M059J (cell line): ENCODE measurements at regions not wholly inside any gene's neighbourhood (a gene's known extent, or its start where the extent isn't known, plus 50 kb on each side); places are given as distances from the start of the nearest gene placed in this dataset.

ENCODE experiments used
- DNase-seq: peaks from one replicate; pipeline ENCODE4 v3.0.0-alpha.2; 2012; ENCODE audit warnings: low read depth

DNA sequence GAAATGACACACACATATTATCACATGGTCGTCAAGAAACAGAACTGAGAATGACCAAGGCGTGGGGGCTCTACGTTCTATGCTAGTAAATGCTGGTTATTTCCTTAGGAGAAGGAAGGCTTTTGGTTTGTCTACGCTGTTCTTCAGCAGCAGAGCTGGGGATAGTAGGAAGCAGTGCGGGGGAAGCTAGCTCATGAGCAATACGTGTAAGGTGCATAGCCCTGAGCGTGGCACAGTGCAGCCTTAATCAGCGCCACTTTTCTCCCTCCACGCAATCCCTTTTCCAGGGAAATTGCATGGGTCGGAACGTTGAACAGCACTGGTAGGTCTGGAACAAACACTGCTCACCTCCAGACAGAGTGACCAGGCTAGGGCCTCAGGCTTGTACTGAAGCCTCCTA is 199.6 kb upstream of the FBXO11 start:
- no peak for DNase-seq

DNA sequence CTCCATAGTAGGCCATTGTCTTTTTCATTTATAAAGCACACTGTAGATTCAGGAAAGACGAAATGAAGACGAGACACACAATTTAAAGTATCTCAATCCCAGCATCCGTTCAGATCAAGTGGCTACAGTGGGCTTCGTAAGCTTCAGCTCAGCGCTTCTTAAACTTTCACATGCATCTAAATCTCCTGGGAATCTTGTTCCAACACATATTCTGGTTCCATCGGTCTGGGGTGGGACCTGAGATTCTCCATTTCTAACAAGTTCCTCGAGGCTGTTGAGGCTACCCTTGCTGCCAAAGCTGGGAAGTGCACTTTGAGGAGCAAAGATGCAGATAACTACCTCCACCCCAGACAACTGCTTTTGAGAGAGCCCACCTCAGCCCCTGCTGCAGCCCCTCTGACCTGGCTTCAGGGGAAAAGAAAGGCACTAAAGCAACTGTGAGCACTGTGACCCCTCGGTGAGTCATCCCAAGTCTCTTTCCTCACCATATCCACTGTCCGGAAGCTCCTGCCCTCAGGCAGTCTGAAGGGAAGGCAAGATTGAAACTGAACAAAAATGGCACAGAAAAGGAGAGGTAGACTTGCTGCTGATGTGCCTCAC is 201.1 kb upstream of the FBXO11 start:
- peak; percentile 97 for DNase-seq

DNA sequence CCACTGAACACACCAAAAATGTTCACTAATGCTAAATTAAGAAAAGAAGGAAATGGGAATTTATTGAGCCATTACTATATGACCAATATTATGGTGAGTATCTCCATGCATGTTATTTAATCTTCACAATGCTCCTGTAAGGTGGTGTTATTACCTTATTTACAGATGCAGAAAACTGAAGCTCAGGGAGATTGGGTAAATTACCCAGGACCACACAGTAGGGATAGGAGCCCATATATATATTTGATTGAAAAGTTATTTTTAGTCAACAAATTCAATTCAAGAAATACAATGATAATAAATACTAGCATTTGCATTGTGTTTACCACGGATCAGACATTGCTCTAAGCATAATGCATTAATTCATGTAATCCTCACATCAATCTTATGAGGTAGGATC is 202.2 kb upstream of the FBXO11 start:
- DNase-seq, result no peak

DNA sequence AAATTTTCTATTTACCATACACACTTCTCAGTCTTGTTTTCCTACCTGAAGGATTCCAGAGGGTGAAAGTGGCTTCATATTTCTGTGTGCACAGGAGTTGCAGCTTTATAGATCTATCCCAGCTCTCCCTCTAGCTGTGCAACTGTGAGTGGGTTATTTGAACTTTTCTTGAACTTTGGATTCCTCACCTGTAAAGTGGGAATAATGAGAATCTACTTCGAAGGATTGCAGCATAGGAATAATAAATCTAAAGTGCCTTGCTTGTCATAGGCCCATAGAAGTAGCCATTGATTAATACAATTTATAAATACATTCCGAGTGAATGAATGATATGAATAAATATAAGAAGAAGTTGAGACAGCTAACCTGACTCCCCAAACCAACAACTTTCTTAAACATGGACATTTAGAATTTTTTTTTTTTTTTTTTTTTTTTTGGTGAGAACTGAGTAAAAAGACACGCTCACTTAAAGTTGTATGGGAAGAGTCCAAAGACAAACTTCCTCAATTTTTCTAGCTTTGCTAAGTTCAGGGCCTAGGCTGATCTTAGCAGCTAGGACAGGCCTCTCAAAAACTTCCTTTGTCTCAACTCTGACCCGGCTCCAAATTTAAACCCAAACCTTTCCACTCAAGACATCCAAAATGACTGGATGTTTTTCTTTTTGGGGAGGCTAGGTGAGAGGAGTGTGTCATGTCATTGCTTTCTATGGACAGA is 203.3 kb upstream of the FBXO11 start:
- no peak for DNase-seq

DNA sequence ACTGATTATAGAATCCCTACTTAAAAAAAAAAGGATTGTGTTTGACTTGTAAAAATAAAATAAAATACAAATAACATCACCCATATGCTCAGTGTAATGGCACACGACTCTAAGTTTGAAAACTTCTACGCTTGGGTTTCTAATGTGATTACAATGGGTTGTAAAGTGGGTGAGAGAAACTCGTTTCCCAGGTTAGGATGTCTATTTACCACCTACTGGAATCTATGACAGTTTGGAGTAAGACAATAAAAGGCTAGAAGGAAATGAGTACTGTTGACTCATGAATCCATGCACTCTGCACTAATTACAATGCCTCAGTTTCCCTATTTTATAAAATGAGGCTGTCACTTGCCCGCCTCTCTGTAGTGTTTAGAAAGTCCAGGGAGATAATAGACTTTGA is 204.0 kb upstream of the FOXN2 start:
- DNase-seq, result no peak

DNA sequence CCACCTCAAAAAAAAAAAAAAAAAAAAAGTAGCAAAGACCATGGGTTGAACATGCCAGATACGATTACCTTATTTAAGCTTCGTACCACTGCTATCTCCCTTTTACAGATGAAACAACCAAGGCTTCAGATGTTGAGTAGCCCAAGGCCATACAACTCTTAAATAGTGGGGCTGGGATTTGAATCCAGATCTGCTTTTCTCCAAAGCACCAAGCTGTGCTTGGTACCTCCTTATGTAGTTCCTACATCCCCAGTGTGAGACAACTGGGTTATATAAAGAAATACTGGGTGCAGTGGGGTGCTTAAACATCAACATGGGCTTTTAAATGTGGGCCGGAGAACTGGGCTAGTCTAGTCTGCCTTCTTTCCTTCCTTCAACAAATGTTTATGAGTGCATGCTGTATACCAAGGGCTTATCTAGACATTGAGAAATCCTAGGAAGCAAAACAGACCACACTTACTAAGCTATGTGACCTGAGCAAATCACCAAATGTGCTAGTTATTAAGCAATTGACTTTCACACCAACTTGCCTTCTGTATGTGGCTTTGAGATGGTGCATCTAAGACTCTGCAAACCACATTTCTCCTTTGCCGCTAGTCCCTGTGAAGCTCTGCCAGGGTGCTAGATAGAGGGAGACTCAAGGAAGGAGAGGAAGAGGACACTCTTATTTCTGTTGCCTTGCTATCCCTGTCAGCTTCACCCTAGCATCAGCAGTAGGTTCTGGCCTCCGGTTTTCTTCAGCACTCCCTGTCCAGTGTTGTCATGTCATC is 201.4 kb upstream of the FOXN2 start:
- DNase-seq, result no peak

DNA sequence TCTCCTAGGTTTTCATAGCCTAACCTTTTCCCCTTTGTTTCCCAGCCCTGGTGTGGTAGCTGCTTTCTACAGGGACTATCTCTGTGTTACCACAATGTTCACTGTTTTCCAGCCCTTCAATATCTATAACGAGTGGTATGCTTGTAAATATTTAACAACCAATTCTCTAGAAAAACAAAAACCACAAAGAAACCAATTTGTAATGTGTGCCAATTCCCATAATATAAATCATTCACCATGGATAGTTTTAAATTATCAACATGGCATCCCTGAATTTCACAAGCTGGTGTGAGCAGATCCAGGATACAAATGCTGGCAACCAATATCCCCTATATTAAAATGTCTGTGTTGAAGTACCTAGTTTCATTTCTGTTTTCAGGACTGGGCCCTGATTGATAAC is 200.7 kb upstream of the FOXN2 start:
- no peak for DNase-seq

DNA sequence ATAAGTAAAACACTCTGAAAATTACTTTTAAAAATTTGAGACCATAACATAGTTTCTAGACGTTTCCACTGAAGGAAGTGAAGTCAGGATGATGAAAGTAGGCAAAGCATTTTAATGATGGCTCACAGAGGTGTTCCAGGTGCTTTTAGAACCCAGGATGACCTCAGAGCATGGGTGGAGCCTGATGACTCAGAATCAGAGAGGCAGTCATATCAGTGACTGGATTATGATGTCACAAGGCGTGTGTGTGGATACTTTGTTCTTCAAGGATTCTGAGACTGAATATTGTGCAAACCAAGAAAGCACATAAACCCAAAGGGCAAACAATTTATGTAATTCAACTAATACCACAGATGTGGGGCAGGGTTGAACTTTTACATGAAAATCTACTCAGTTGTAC is 200.2 kb upstream of the FOXN2 start:
- DNase-seq, result peak; percentile 65

DNA sequence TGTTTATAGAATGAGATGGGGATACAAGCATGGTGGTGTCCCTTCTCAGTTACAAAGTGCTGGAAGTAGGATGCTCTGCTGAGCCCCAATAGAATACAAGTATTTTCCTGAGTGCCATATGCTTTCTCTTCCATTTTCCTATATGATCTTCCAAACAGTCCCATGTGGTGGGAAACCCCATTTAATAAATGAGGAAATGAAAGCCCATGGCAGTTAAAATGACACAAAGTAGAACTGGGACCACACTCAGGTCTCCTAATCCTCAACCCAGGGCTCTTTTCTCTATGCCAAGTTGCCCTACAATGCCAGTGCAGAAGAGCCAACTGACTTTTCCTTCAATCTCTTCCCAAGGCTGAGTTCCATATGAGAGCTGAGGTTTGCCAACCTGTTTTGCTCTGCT is 198.0 kb upstream of the FOXN2 start:
- DNase-seq, result no peak

DNA sequence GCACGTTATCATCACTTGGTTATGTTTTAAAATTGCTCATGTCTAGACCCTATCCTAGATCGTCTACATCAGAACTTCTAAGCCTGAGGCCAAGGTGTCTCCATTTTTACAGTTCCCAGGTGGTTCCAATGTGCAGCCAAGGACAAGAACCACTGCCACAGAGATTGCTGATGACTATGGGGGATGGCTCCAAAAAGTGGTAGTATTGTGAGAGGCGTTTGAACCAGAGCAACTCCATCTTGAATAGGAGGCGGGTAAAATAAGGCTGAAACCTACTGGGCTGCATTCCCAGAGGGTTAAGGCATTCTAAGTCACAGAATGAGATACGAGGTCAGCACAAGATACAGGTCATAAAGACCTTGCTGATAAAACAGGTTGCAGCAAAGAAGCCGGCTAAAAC is 195.6 kb upstream of the FOXN2 start:
- DNase-seq, result no peak

DNA sequence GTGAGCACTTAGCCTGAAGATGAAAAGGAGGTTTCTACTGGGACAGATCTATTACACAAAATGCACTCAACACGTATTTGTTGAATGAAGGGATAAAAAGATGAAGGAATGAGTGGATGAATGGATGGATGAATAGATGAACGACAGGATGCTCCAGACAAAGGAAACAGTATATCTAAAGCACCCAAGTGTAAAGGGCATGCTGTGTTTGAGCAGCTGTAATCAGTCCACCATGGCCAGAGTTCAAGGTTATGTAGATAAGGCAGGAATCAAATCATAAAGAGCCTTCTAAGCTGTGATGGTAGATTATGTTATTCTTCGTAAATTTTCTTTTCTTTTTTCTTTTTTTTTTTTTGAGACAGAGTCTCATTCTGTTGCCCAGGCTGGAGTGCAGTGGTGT is 194.4 kb upstream of the FOXN2 start:
- no peak for DNase-seq

DNA sequence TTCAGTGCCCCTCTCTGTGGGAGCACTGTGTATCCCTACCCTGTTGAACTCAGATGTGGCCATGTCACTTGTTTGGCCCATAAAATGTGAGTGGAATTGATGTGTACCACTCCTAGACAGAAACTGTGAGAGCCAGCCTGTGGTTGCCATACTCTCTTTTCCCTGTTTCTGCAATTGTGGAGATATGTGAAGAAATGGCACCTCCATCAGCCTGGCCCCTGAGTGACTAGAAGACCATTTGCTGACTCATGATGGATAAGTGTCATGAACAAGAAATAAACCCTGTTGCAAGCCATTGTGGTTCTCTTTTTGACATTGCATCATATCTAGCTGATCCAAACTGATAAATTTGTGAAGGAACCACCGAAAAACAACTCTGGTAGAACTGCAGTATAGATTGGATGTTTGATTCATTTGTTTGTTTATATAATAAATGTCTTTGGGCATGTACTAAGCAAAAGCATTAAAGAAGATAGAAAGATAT is 193.7 kb upstream of the FOXN2 start:
- DNase-seq, result peak; percentile 50

DNA sequence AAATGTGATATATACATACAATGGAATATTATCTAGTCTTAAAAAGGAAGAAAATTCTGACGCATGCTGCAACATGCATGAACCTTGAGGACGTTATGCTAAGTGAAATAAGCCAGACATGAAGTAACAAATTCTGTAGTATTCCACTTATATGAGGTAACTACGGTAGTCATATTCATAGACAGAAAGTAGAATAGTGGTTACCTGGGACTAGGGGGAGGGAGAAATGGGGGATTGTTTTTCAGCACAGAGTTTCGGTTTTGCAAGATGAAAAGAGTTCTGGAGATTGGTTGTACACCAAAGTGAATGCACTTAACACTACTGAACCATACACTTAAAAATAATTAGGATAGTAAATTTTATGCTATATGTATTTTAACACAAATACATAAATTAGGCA is 192.3 kb upstream of the FOXN2 start:
- DNase-seq, result no peak

DNA sequence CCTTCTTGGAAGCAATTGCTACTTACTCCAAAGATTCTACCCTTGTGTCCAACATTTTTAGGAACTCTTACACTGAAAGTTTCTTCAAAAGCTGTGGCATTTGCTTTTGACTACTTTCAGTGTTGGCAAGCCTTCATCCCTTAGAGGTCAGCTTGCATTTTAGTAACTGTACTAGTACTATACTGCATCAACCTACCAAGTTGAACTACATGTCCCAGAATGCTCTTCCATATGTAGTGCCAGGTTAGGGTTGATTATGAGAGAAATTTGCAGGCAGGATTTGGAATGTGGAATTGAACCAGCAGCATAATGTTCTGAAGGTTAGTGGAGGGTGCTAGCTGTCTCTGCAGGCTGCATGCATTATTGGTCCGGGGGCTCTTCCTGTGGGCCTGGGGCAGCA is 189.9 kb upstream of the FOXN2 start:
- no peak for DNase-seq

DNA sequence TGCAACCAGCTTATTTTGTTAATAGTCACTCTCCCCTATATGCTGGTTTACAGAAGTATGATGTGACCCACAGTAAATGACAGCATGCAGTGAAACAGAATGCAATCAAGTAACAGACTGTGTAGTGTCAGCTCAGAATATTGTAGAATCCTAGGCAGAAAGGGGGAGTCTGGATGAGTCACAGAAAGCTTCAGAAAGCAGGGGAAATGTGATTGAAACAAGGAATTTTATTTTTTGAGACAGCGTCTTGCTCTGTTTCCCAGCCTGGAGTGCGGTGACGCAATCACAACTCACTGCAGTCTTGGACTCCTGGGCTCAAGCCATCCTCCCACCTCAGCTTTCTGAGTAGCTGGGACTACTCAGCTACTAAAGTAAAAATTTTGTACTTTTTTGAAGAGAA is 188.3 kb upstream of the FOXN2 start:
- DNase-seq, result no peak

DNA sequence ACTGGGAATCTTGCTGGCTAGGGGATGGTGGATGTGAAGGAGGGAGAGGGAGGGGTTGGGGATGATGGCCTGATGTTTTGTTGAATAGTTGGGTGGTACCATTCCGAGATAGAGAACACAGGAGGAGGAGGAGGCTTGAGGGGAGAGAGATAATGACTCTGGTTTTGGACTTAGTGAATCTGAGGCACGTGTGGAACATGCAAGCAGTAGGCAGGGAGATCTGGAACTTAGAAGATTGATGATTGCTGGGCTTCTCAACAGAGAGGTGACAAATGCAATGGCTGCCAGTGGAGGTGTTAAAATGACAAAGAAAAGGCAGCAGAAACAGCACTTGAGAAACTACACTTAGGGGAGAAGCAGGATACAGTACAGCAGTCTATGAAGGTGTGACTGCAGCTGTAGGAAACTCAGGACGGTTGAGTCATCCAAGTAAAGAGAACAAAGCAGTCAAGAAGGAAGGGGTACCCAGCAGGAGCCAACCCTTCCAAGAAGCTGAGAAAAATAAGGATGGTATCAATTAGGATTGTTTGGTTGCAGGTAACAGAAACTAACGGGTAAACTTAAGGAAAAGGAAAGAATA is 186.8 kb upstream of the FOXN2 start:
- no peak for DNase-seq

DNA sequence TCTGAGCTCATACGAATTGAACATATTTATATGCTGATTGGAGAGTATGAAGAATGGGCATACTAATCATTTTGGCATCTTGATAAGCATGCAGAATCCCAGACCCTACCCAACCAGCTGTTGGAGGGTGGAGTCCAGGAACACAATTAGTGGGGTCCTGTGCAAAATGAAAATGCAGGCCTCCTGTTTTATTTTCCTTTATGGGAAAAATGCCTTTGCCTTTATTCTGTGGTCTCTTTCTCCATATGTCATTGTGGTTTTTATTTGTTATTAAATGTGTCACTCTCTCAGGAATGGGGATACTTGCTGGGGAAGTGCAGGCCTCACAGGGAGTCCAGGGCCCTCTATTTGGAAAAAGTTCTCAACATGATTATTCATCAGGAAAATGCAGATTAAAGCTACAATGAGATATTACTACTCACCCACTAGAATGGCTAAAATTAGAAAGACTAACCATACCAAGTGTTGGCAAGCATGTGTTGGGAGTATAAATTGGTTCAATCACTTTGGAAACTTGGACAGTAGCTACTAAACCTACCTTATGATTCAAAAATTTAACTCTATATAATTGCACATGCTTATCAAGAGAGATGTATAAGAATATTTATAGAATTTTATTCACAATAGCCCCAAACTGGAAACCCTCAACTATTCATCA is 185.1 kb upstream of the FOXN2 start:
- peak; percentile 61 for DNase-seq

DNA sequence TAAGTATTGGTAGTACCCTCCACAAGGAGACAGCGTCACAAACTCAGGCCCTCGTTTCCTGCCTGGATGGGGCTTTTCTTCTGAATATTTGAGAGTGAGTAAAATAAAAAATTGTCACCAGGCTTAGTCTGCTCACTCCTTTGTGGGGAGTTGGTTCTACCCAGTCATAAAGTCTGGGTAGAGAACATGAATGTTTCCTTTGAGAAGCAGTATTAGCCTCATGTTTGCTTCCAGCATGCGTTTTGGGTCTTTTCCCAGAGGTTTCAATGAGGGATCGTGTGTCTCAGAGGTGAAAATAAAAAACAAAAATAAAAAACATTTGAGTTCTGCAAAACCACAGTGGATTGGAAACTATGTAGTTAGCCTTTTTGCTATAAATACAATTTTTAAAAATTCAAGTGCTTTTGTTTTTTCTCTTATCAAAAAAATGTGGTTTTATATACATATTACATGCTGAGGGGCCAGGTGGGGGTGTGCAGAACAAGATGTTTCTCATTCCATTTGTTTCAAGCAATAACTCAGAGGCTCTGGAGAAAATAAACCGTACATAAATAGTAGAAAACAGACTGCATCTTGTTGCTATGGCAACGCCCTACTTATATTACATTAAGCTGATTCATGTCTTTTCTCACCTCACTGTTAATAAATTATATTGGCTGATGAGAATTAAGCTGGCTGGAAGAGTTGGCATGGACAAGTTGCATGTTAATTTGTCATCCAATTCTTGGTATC is 182.8 kb upstream of the FOXN2 start:
- DNase-seq, result peak; percentile 54

DNA sequence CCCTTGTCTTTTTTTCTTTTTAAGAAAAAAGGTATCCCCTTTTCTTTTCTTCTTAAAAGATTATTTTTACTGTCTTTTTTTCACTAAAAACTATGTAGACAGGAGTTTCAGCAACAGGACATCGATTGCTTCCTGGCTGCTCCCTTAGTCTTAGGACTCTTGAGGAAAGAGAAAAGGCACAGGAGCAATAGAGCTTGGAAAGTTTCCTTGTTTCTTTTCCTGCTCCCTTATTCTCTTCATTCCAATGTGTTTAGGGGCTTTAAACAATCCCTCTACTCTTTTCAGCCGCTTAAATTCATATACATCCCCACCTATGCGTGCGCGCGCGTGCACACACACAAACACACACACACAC is 182.2 kb upstream of the FOXN2 start:
- DNase-seq, result no peak

DNA sequence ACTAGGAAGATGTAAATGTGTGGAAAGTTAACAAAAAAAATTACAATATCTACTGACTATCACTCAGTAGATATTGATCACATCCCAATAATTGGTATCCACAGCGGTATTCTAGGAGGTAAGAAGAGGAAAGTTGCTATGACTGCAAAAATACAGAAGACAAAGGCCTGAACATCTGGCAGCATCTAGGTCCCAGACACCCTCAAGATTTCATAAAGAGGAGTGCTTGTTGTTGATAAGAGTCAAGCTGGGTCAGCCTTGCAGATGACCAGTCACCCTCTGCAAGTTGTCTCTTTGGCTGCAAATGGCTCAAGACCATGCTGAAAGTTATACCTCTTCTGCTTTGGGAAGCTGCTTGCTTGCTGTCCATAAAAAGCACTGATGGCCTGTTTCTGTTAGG is 179.8 kb upstream of the FOXN2 start:
- no peak for DNase-seq

DNA sequence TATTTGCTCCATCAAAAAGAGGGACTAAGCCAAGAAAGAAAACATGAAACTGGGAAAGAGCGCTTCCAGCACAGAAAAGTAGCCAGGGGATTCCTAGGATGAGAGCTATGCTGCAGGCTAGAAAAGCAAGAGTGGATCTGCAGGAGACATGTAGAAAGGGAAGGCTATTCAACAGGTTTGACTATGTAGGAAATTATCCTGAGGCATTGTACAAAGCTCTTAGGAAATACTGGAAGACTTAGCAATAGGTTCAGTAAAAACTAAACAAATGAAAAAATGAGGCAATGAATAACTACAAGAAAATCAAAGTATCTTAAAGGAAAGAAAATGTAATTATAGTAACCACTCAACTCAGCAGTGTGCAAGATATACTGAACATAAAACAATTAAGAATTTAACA is 178.7 kb upstream of the FOXN2 start:
- no peak for DNase-seq

DNA sequence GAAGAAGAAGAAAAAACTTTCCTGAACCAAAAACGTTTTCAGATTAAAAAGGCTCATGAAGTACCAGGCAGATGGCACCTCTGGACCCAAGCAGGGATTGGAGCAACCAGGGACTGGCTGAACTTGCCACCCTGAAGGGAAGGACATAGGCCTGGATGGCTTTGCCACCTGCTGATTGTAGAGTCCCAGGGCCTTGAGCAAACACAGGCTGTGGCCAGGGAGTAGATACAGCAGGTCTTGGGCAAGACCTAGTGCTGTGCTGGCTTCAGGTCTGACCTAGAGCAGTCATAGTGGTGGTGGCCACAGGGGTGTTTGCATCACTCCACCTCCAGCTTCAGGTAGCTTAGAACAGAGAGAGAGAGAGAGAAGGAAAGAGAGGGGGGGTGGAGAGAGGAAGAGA is 176.7 kb upstream of the FOXN2 start:
- no peak for DNase-seq
